ENCODE measurements at regions not wholly inside any gene's neighbourhood (a gene's known extent, or its start where the extent isn't known, plus 50 kb on each side); places are given as distances from the start of the nearest gene placed in this dataset.

DNA sequence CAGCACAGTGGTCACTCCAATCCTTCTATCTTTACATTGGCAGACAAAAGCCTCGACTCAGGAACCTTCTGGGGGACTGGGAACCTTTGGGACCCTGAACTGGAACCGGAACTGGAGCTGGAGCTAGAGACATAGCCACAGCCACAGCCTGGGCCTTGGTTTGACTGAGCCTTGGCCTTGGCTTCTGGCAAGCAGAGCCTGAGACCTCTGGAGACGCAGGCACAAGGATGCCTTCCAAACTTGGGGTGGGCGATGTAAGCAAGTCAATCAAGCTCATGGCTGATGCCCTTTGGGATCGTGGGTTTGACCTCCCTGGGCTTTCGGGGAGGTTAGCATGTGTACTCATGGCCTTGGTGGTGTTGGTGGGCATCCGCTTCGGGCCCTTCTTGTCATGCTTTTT is 619.3 kb downstream of the MBD2 start:
- Mint-ChIP-seq H3K4me3 (no peak overlapping the region), H3K27ac (no peak overlapping the region), H3K36me3 (ENCODE audit: low read depth) (no peaks in the 10 kb centered on the region), H3K4me1 (no peaks in the 10 kb centered on the region), H3K27me3 (ENCODE audit: insufficient read depth) (no peaks in the 10 kb centered on the region), H3K9me3 (no peaks in the 10 kb centered on the region)
- H3K4me3 ChIP-seq (ENCODE audit: low read length): no peak overlapping the region
- no peak overlapping the region for H3K9ac ChIP-seq (ENCODE audit: extremely low read depth, low read length, poor library complexity, severe bottlenecking)
- no peaks in the 10 kb centered on the region for H3K4me1 ChIP-seq (ENCODE audit: control insufficient read depth, insufficient read depth, low read length)
- no peaks in the 10 kb centered on the region for H3K27me3 ChIP-seq (ENCODE audit: control insufficient read depth, insufficient read depth, low read length, poor library complexity, severe bottlenecking)
- no peaks in the 10 kb centered on the region for H3K36me3 ChIP-seq (ENCODE audit: control insufficient read depth, insufficient read depth, low read length)
- DNase-seq: no peak
- WGBS, 2 experiments (ENCODE audit: insufficient coverage in 1 of 2, insufficient read length in 1 of 2): 92 to 93% methylated on average over 4 to 8 of the region's 8 CpGs
- H3K9me3 ChIP-seq (ENCODE audit: control insufficient read depth, low read length): no peaks in the 10 kb centered on the region
- TF ChIP-seq, protein P1, sequence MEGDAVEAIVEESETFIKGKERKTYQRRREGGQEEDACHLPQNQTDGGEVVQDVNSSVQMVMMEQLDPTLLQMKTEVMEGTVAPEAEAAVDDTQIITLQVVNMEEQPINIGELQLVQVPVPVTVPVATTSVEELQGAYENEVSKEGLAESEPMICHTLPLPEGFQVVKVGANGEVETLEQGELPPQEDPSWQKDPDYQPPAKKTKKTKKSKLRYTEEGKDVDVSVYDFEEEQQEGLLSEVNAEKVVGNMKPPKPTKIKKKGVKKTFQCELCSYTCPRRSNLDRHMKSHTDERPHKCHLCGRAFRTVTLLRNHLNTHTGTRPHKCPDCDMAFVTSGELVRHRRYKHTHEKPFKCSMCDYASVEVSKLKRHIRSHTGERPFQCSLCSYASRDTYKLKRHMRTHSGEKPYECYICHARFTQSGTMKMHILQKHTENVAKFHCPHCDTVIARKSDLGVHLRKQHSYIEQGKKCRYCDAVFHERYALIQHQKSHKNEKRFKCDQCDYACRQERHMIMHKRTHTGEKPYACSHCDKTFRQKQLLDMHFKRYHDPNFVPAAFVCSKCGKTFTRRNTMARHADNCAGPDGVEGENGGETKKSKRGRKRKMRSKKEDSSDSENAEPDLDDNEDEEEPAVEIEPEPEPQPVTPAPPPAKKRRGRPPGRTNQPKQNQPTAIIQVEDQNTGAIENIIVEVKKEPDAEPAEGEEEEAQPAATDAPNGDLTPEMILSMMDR (conservative IDR thresholded peaks at IDR 0.05): no peak
- no peak overlapping the region for H3K27ac ChIP-seq (ENCODE audit: low read depth, low read length)

DNA sequence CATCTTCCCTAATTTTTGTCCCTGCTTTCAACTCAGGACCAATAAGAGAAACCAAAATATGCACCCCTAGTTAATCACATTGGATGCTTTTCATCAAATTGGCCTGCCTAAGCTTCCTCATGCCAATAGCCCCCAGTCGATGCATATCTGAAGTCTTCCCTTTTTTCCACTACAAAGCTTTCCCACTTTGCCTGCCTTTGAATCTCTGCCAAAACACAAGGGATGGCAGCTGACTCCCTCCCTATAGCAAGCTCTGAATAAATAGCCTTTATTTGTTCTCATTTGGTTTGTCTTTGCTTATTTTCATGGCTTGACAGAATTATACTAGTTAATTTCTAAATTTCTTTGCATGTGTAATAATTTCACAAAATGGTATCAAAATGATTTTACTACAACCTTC is 621.2 kb downstream of the MBD2 start:
- Histone ChIP-seq H3K27ac (ENCODE audit: low read depth, low read length) (no peak overlapping the region), H3K9ac (ENCODE audit: extremely low read depth, low read length, poor library complexity, severe bottlenecking) (no peak overlapping the region), H3K4me3 (ENCODE audit: low read length) (no peak overlapping the region), H3K4me1 (ENCODE audit: control insufficient read depth, insufficient read depth, low read length) (no peaks in the 10 kb centered on the region), H3K27me3 (ENCODE audit: control insufficient read depth, insufficient read depth, low read length, poor library complexity, severe bottlenecking) (no peaks in the 10 kb centered on the region), H3K9me3 (ENCODE audit: control insufficient read depth, low read length) (no peaks in the 10 kb centered on the region), H3K36me3 (ENCODE audit: control insufficient read depth, insufficient read depth, low read length) (no peaks in the 10 kb centered on the region)
- Mint-ChIP-seq H3K36me3 (ENCODE audit: low read depth) (no peaks in the 10 kb centered on the region), H3K27me3 (ENCODE audit: insufficient read depth) (no peaks in the 10 kb centered on the region), H3K27ac (no peak overlapping the region), H3K4me3 (no peak overlapping the region), H3K4me1 (no peaks in the 10 kb centered on the region), H3K9me3 (no peaks in the 10 kb centered on the region)
- whole genome bisulfite sequencing, 2 experiments (ENCODE audit: insufficient coverage in 1 of 2, insufficient read length in 1 of 2): 29 to 60% methylated on average over 1 of the region's 1 CpG
- DNase-seq: no peak
- TF ChIP-seq, protein P1 (conservative IDR thresholded peaks at IDR 0.05): no peak

DNA sequence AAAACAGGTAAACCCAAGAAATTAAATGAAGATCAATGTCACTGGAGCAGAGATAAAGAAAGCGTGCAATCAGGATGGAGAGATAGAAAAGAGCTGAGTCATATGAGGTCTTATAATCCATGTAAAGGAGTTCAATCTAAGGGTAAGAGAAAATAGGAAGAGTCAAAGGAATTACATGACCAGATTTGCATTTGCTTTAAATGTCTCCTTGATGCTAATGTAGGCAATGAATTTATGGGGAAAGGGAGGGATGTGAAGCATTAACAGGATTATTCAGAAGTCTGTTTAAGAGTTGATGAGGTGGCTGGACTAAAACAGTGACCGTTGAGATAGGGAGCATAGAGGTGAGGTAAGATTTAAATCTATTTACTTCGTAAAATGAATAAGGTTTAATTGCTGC is 623.1 kb downstream of the MBD2 start:
- H3K9ac ChIP-seq (ENCODE audit: extremely low read depth, low read length, poor library complexity, severe bottlenecking): no peak overlapping the region
- no peaks in the 10 kb centered on the region for H3K4me1 Mint-ChIP-seq
- no peak overlapping the region for H3K4me3 ChIP-seq (ENCODE audit: low read length)
- H3K36me3 ChIP-seq (ENCODE audit: control insufficient read depth, insufficient read depth, low read length): no peaks in the 10 kb centered on the region
- no peak overlapping the region for H3K4me3 Mint-ChIP-seq
- H3K27ac ChIP-seq (ENCODE audit: low read depth, low read length): no peak overlapping the region
- H3K9me3 ChIP-seq (ENCODE audit: control insufficient read depth, low read length): no peaks in the 10 kb centered on the region
- no peaks in the 10 kb centered on the region for H3K27me3 Mint-ChIP-seq (ENCODE audit: insufficient read depth)
- TF ChIP-seq, protein P1 (conservative IDR thresholded peaks at IDR 0.05): no peak
- H3K4me1 ChIP-seq (ENCODE audit: control insufficient read depth, insufficient read depth, low read length): no peaks in the 10 kb centered on the region
- no peaks in the 10 kb centered on the region for H3K9me3 Mint-ChIP-seq
- WGBS, 2 experiments (ENCODE audit: insufficient coverage in 1 of 2, insufficient read length in 1 of 2): 90% methylated on average over 3 of the region's 3 CpGs
- no peak for DNase-seq
- no peak overlapping the region for H3K27ac Mint-ChIP-seq
- H3K36me3 Mint-ChIP-seq (ENCODE audit: low read depth): no peaks in the 10 kb centered on the region
- no peaks in the 10 kb centered on the region for H3K27me3 ChIP-seq (ENCODE audit: control insufficient read depth, insufficient read depth, low read length, poor library complexity, severe bottlenecking)

Measured in endodermal cell (in vitro differentiated cells).